PC-3 (cell line): ENCODE measurements at regions not wholly inside any gene's neighbourhood (a gene's known extent, or its start where the extent isn't known, plus 50 kb on each side); places are given as distances from the start of the nearest gene placed in this dataset.
"Not testable (repeated sequence)": the region's sequence is repeated elsewhere in the genome, so short reads cannot be mapped to it uniquely, and the experiment has no call there.

Source experiments
- CTCF ChIP-seq: fragments of 300-600 bp; sonication (generic); conservative IDR thresholded peaks from 2 replicates; pipeline ENCODE4 v1.5.1; 2017; ENCODE audit warnings: antibody characterized with exemption, low read depth, mild to moderate bottlenecking, low read length
- EZH2phosphoT487 ChIP-seq: fragments of 300-600 bp; sonication (generic); IDR thresholded peaks from 2 replicates; pipeline ENCODE4 v1.6.1; 2018; ENCODE audit warnings: mild to moderate bottlenecking, antibody characterized with exemption, low read length, borderline replicate concordance

- TF ChIP-seq CTCF, EZH2phosphoT487: not testable (repeated sequence)
These were observed 157.1 kb upstream of the FOXD4L5 start for GRCh38 chr9:65442116-65442515.
